ENCODE measurements at regions not wholly inside any gene's neighbourhood (a gene's known extent, or its start where the extent isn't known, plus 50 kb on each side); places are given as distances from the start of the nearest gene placed in this dataset.

DNA sequence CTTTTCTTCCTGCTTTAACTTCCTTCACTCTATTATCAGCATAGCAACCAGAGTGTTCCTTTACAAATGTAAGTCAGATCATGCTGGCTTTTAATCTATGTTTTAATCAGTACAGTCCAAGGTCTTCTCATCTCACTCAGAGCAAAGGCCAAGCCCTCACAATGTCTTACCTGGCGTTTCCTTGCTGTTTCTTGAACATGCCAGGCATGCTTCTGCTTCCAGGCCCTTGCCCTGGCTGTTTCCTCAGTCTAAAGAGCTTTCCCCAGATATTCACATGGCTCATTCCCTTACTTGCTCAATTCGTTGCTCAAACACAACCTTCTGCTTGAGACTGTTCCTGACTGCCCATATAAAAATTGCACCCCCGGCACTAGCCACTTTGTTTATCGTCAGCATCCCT lies 121.7 kb upstream of the GLRA1 start:
- TF ChIP-seq, protein P1, sequence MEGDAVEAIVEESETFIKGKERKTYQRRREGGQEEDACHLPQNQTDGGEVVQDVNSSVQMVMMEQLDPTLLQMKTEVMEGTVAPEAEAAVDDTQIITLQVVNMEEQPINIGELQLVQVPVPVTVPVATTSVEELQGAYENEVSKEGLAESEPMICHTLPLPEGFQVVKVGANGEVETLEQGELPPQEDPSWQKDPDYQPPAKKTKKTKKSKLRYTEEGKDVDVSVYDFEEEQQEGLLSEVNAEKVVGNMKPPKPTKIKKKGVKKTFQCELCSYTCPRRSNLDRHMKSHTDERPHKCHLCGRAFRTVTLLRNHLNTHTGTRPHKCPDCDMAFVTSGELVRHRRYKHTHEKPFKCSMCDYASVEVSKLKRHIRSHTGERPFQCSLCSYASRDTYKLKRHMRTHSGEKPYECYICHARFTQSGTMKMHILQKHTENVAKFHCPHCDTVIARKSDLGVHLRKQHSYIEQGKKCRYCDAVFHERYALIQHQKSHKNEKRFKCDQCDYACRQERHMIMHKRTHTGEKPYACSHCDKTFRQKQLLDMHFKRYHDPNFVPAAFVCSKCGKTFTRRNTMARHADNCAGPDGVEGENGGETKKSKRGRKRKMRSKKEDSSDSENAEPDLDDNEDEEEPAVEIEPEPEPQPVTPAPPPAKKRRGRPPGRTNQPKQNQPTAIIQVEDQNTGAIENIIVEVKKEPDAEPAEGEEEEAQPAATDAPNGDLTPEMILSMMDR (IDR thresholded peaks at IDR 0.05): no peak
- TF ChIP-seq ZFX (IDR thresholded peaks at IDR 0.05; ENCODE audit: borderline replicate concordance): no peak

Measured in 22Rv1 (cell line).